CD4-positive, alpha-beta T cell treated with Interleukin-15 for 1 hour (primary cell): ENCODE measurements at regions not wholly inside any gene's neighbourhood (a gene's known extent, or its start where the extent isn't known, plus 50 kb on each side); places are given as distances from the start of the nearest gene placed in this dataset.
"Not testable (repeated sequence)": the region's sequence is repeated elsewhere in the genome, so short reads cannot be mapped to it uniquely, and the experiment has no call there.

ENCODE experiments used
- DNase-seq: peaks from one replicate; pipeline ENCODE4 v3.0.0-alpha.2; 2020

- no peak for DNase-seq
These were observed 406.2 kb downstream of the LIG4 start for GRCh38 chr13:107809125-107809524.

- DNase-seq = no peak
These were observed 406.9 kb downstream of the LIG4 start for GRCh38 chr13:107808389-107808788.

- DNase-seq = no peak
These were observed 407.8 kb downstream of the LIG4 start for GRCh38 chr13:107807306-107808073.

- no peak for DNase-seq
These were observed 408.6 kb downstream of the LIG4 start for GRCh38 chr13:107806726-107807125.

- DNase-seq = no peak
These were observed 411.4 kb downstream of the LIG4 start for GRCh38 chr13:107803822-107804495.

- DNase-seq = no peak
These were observed 413.7 kb downstream of the LIG4 start for GRCh38 chr13:107801621-107802020.

GRCh38 chr13:107799001-107799400, 416.3 kb downstream of the LIG4 start:
- no peak for DNase-seq

GRCh38 chr13:107790397-107790796, 424.9 kb downstream of the LIG4 start:
- no peak for DNase-seq

- no peak for DNase-seq
These were observed 426.7 kb downstream of the LIG4 start for GRCh38 chr13:107788464-107789165.

- not testable (repeated sequence) for DNase-seq
These were observed 432.7 kb downstream of the LIG4 start for GRCh38 chr13:107782646-107783045.

GRCh38 chr13:107778094-107778493, 437.2 kb downstream of the LIG4 start:
- DNase-seq = no peak

- no peak for DNase-seq
These were observed 444.8 kb downstream of the LIG4 start for GRCh38 chr13:107770541-107770940.

- DNase-seq = no peak
These were observed 448.2 kb downstream of the LIG4 start for GRCh38 chr13:107767119-107767518.

GRCh38 chr13:107765724-107766401, 449.5 kb downstream of the LIG4 start:
- DNase-seq = no peak

GRCh38 chr13:107764046-107764445, 451.3 kb downstream of the LIG4 start:
- DNase-seq = no peak

- no peak for DNase-seq
These were observed 461.6 kb downstream of the LIG4 start for GRCh38 chr13:107753748-107754147.

- no peak for DNase-seq
These were observed 462.0 kb downstream of the LIG4 start for GRCh38 chr13:107753291-107753690.

GRCh38 chr13:107743983-107744382, 471.4 kb downstream of the LIG4 start:
- DNase-seq = no peak

GRCh38 chr13:107743526-107743925, 471.8 kb downstream of the LIG4 start:
- DNase-seq = no peak

GRCh38 chr13:107743100-107743499, 472.2 kb downstream of the LIG4 start:
- no peak for DNase-seq

GRCh38 chr13:107742544-107742943, 472.8 kb downstream of the LIG4 start:
- no peak for DNase-seq

- no peak for DNase-seq
These were observed 477.3 kb downstream of the LIG4 start for GRCh38 chr13:107738004-107738403.

GRCh38 chr13:107736731-107737130, 478.6 kb downstream of the LIG4 start:
- DNase-seq = no peak
